ENCODE measurements at regions not wholly inside any gene's neighbourhood (a gene's known extent, or its start where the extent isn't known, plus 50 kb on each side); places are given as distances from the start of the nearest gene placed in this dataset.
A peak's percentile ranks its signal among the peaks of the same experiment; 100 is the strongest.

GRCh38 chr14:42629553-42629952 is 1022.9 kb downstream of the LRFN5 start:
- H3K9me3 Mint-ChIP-seq, result no peaks in the 10 kb centered on the region
- no peak for DNase-seq
- no peak overlapping the region for H3K4me3 Mint-ChIP-seq
- H3K27ac Mint-ChIP-seq, result peak overlapping the region; percentile 1
- no peak for TF ChIP-seq CTCF (IDR thresholded peaks at IDR 0.05)
- no peaks in the 10 kb centered on the region for H3K36me3 Mint-ChIP-seq (ENCODE audit: low read depth)
- peaks cover 4% of the 10 kb centered on the region for H3K4me1 Mint-ChIP-seq
- H3K27me3 Mint-ChIP-seq (ENCODE audit: low read depth, poor library complexity), result no peaks in the 10 kb centered on the region

- Mint-ChIP-seq H3K4me1 (peaks cover 4% of the 10 kb centered on the region), H3K4me3 (no peak overlapping the region), H3K9me3 (no peaks in the 10 kb centered on the region), H3K27ac (no peak overlapping the region), H3K36me3 (ENCODE audit: low read depth) (no peaks in the 10 kb centered on the region), H3K27me3 (ENCODE audit: low read depth, poor library complexity) (no peaks in the 10 kb centered on the region)
- no peak for DNase-seq
- no peak for TF ChIP-seq CTCF (IDR thresholded peaks at IDR 0.05)
Measured at GRCh38 chr14:42628602-42629001, 1021.9 kb downstream of the LRFN5 start.

GRCh38 chr14:42626986-42627385 is 1020.3 kb downstream of the LRFN5 start:
- Mint-ChIP-seq H3K4me1 (no peaks in the 10 kb centered on the region), H3K9me3 (no peaks in the 10 kb centered on the region), H3K27ac (no peak overlapping the region), H3K36me3 (ENCODE audit: low read depth) (no peaks in the 10 kb centered on the region), H3K27me3 (ENCODE audit: low read depth, poor library complexity) (no peaks in the 10 kb centered on the region), H3K4me3 (no peak overlapping the region)
- TF ChIP-seq CTCF (IDR thresholded peaks at IDR 0.05), result no peak
- DNase-seq, result no peak

- no peak for TF ChIP-seq CTCF (IDR thresholded peaks at IDR 0.05)
Measured at GRCh38 chr14:42624980-42625761, 1018.5 kb downstream of the LRFN5 start.

GRCh38 chr14:42617005-42617404 is 1010.3 kb downstream of the LRFN5 start:
- H3K36me3 Mint-ChIP-seq (ENCODE audit: low read depth), result no peaks in the 10 kb centered on the region
- H3K4me1 Mint-ChIP-seq, result no peaks in the 10 kb centered on the region
- TF ChIP-seq CTCF (IDR thresholded peaks at IDR 0.05), result no peak
- H3K4me3 Mint-ChIP-seq, result no peak overlapping the region
- no peaks in the 10 kb centered on the region for H3K27me3 Mint-ChIP-seq (ENCODE audit: low read depth, poor library complexity)
- DNase-seq, result no peak
- no peaks in the 10 kb centered on the region for H3K9me3 Mint-ChIP-seq
- no peak overlapping the region for H3K27ac Mint-ChIP-seq

More at GRCh38 chr14:42624980-42625761, 1018.5 kb downstream of the LRFN5 start:
- DNase-seq, result no peak
- Mint-ChIP-seq H3K4me1 (no peaks in the 10 kb centered on the region), H3K9me3 (no peaks in the 10 kb centered on the region), H3K36me3 (ENCODE audit: low read depth) (no peaks in the 10 kb centered on the region), H3K27ac (no peak overlapping the region), H3K4me3 (no peak overlapping the region), H3K27me3 (ENCODE audit: low read depth, poor library complexity) (no peaks in the 10 kb centered on the region)

- no peak overlapping the region for H3K4me3 Mint-ChIP-seq
- H3K36me3 Mint-ChIP-seq (ENCODE audit: low read depth), result no peaks in the 10 kb centered on the region
- H3K27ac Mint-ChIP-seq, result no peak overlapping the region
- H3K4me1 Mint-ChIP-seq, result no peaks in the 10 kb centered on the region
- no peaks in the 10 kb centered on the region for H3K27me3 Mint-ChIP-seq (ENCODE audit: low read depth, poor library complexity)
- no peak for TF ChIP-seq CTCF (IDR thresholded peaks at IDR 0.05)
- H3K9me3 Mint-ChIP-seq, result no peaks in the 10 kb centered on the region
- DNase-seq, result no peak
Measured at GRCh38 chr14:42606839-42607238, 1000.2 kb downstream of the LRFN5 start.

All from nephron progenitor cell (in vitro differentiated cells).